ENCODE measurements at regions not wholly inside any gene's neighbourhood (a gene's known extent, or its start where the extent isn't known, plus 50 kb on each side); places are given as distances from the start of the nearest gene placed in this dataset.

DNA sequence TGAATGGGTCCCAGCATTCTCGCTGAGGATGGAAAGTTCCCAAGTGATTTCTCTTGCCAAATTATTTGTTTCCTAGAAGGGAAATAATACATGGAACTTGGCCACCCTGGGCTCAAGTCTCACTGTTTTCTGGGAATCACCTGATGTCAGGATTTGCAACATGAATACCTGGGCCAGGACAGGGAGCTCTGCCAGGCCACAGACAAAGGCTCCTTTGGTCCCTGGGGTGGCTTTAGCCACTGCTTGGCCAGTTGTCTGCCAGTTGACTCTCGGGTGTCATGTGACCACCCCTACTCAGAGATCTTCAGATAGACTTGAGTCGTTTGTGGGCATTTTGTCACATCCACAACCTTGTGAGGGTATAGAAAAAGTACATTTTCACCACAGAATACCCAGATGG, 258.0 kb upstream of the HABP2 start:
- no peak overlapping the region for H3K4me3 ChIP-seq (replicated peaks in 1 of 2; ENCODE audit: low read depth in 2 of 2, low read length in 2 of 2)
- TF ChIP-seq, protein P1, sequence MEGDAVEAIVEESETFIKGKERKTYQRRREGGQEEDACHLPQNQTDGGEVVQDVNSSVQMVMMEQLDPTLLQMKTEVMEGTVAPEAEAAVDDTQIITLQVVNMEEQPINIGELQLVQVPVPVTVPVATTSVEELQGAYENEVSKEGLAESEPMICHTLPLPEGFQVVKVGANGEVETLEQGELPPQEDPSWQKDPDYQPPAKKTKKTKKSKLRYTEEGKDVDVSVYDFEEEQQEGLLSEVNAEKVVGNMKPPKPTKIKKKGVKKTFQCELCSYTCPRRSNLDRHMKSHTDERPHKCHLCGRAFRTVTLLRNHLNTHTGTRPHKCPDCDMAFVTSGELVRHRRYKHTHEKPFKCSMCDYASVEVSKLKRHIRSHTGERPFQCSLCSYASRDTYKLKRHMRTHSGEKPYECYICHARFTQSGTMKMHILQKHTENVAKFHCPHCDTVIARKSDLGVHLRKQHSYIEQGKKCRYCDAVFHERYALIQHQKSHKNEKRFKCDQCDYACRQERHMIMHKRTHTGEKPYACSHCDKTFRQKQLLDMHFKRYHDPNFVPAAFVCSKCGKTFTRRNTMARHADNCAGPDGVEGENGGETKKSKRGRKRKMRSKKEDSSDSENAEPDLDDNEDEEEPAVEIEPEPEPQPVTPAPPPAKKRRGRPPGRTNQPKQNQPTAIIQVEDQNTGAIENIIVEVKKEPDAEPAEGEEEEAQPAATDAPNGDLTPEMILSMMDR (IDR thresholded peaks at IDR 0.05; ENCODE audit: low read depth, low read length) = no peak
- DNase-seq (ENCODE audit: low read depth in 2 of 2) = no peak

- TF ChIP-seq, protein P1 (IDR thresholded peaks at IDR 0.05; ENCODE audit: low read depth, low read length) = no peak
- no peak overlapping the region for H3K4me3 ChIP-seq (replicated peaks in 1 of 2; ENCODE audit: low read depth in 2 of 2, low read length in 2 of 2)
- peak; percentile 13 to 51 for DNase-seq (ENCODE audit: low read depth in 2 of 2)
These were observed 255.6 kb upstream of the HABP2 start for GRCh38 chr10:113297226-113297625.

DNA sequence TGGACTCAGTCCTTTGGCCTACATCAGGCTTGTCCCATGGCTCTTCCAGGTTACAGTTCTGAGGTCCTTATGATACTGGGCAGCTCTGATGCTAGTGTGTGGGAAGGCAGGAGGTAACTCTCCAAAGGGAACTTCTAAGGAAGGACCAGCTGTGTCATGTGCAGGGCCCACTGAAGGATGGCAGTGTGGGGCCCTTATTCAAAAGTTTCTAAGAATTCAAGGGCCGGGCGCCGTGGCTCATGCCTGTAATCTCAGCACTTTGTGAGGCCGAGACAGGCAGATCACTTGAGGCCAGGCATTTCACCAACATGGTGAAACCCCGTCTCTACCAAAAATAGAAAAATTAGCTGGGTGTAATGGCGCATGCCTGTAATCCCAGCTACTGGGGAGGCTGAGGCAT, 254.2 kb upstream of the HABP2 start:
- no peak for DNase-seq (ENCODE audit: low read depth in 2 of 2)
- H3K4me3 ChIP-seq (replicated peaks in 1 of 2; ENCODE audit: low read depth in 2 of 2, low read length in 2 of 2) = no peak overlapping the region
- TF ChIP-seq, protein P1 (IDR thresholded peaks at IDR 0.05; ENCODE audit: low read depth, low read length) = no peak

DNA sequence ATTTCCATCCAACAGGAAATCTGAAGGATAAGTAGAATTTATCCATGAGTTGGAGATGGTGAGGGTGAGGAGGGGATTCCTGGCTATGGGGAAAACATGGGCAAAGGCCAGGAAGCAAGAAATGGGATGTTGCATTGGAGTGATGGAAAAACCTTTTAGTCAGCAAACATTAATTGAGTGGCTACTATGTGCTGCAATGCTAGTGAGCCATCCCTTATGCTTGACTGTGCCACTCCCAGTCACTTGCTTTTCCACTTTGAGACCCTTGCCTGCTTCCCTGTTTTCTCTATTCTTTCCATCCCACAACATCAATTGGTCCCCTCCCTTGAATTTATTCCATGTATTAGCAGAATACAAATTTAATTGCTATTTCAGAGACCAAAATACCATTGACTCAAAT, 252.7 kb upstream of the HABP2 start:
- no peak for DNase-seq (ENCODE audit: low read depth in 2 of 2)
- H3K4me3 ChIP-seq (replicated peaks in 1 of 2; ENCODE audit: low read depth in 2 of 2, low read length in 2 of 2) = no peak overlapping the region
- TF ChIP-seq, protein P1 (IDR thresholded peaks at IDR 0.05; ENCODE audit: low read depth, low read length) = no peak

DNA sequence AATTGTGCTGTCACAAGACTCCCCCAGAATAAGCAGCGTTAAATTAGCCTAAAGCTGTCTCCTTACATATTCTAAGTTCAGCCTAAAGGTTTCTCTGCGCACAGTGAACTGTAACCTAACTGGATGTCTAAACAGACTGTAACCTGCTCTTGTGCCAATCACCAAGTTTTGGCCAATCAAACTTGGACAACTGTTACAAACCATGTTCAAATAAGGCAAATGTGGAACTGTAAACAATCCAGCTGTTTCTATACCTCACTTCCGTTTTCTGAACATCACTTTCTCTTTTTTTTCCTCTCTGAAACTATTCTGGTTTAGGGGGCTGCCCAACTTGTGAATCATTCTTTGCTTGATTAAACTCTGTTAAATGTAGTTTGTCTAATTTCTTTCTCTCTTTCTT, 252.2 kb upstream of the HABP2 start:
- no peak overlapping the region for H3K4me3 ChIP-seq (replicated peaks in 1 of 2; ENCODE audit: low read depth in 2 of 2, low read length in 2 of 2)
- TF ChIP-seq, protein P1 (IDR thresholded peaks at IDR 0.05; ENCODE audit: low read depth, low read length) = no peak
- no peak for DNase-seq (ENCODE audit: low read depth in 2 of 2)

DNA sequence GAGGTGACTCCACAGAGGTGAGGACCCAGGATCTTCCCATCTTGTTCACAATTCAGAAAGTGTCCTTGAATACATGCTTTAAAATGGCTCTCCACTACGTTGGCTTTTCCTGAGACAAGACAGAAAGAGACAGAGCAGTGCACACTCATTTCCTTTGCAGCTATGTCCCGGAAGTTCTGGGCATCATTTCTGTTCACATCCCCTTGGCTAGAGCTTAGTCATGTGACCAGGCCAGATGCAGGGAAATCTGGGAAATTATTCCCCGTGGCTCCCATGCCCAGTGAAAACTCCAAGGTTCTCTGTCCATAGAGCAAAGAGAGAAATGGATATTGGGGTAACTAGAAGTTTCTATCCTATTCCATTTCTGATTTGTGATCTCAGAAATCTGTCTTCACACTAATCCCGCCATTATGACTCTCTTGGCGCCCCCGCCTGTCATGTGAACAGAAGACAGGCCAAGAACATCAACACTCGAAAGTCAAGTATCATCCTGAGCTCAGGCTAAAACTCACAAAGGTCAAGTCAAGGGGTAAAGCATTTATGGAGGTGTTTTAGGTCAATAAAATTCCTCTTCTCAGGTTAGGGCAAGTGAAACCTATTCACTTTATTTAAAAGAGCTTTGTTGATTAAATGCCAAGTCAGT, 251.4 kb upstream of the HABP2 start:
- no peak for DNase-seq (ENCODE audit: low read depth in 2 of 2)
- H3K4me3 ChIP-seq (replicated peaks in 1 of 2; ENCODE audit: low read depth in 2 of 2, low read length in 2 of 2) = no peak overlapping the region
- TF ChIP-seq, protein P1 (IDR thresholded peaks at IDR 0.05; ENCODE audit: low read depth, low read length) = no peak

DNA sequence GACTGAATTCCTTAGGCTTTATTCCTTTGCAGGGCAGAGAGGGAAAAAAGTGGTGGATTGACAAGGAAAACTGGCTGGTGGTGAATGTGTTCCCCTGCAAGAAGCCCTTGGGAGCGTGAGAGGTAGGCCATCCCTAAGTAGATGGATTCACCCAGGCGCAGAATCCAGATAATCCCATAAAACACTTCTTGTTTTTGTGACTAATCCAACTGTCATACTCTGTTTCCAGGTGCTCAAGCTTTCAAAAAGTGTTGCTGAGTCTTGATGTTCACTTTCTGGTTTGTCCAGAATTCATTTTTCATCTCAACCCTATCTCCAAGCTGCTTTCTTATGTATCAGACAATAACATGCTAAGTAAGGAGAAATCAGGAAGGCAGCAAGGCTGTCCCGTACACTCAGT, 250.8 kb upstream of the HABP2 start:
- H3K4me3 ChIP-seq (replicated peaks in 1 of 2; ENCODE audit: low read depth in 2 of 2, low read length in 2 of 2) = no peak overlapping the region
- DNase-seq (ENCODE audit: low read depth in 2 of 2) = no peak
- TF ChIP-seq, protein P1 (IDR thresholded peaks at IDR 0.05; ENCODE audit: low read depth, low read length) = no peak

All from cardiac fibroblast (primary cell).